ENCODE measurements at regions not wholly inside any gene's neighbourhood (a gene's known extent, or its start where the extent isn't known, plus 50 kb on each side); places are given as distances from the start of the nearest gene placed in this dataset.

DNA sequence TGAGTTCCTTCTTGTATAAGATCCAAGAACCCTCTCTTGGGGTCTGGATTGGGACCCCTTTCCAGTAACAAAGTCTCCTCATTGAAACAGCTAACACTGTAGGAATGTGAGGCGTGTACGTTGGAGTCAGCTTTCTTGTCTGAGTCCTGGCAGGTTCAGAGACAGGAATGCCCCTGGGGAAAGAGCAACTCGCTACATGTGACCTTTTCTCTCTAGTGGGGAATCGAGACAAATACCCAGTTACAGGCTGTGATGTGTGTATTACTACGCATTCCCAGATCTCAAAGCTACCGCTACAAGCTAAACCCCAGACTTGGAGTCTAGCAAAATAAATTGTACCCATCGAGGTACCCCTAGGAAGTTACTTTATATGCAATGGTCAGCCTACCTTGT lies 85.6 kb upstream of the FRMD4A start:
- Mint-ChIP-seq H3K36me3 (no peaks in the 10 kb centered on the region), H3K27ac (no peak overlapping the region), H3K27me3 (peaks cover 22 to 47% (median 39%) of the 10 kb centered on the region in 3 donors), H3K4me1 (no peaks in the 10 kb centered on the region), H3K4me3 (no peak overlapping the region), H3K9me3 (no peaks in the 10 kb centered on the region)
- DNase-seq (no peak), ATAC-seq (ENCODE audit: low read depth in 2 of 2) (no peak)

DNA sequence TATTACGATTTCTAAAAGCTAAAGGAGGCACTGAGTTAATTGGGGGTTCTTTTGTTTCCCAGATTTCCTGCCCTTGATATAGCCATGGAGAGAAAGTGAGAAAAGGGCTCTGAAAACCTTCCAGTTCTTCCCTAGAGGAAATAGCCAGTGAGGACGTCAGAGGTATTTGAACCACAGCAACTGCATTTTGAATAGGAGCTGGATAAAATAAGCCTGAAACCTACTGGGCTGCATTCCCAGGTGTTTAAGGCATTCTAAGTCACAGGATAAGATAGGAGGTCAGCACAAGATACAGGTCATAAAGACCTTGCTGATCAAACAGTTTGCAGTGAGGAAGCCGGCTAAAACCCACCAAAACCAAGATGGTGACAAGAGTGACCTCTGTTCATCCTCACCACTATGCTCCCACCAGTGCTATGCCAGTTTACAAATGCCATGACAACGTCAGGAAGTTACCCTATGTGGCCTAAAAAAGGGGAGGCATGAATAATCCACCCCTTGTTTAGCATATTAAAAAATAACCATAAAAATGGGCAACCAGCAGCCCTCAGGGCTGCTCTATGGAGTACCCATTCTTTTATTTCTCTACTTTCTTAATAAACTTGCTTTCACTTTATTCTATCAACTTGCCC lies 85.1 kb upstream of the FRMD4A start:
- no peak overlapping the region for H3K4me3 Mint-ChIP-seq
- H3K9me3 Mint-ChIP-seq: peaks cover 0 to 3% (median 0%) of the 10 kb centered on the region in 7 donors
- H3K27ac Mint-ChIP-seq: no peak overlapping the region
- no peaks in the 10 kb centered on the region for H3K36me3 Mint-ChIP-seq
- H3K4me1 Mint-ChIP-seq: peaks cover 4% of the 10 kb centered on the region in 3 donors
- DNase-seq (no peak), ATAC-seq (ENCODE audit: low read depth in 2 of 2) (no peak)
- peaks cover 22 to 47% (median 39%) of the 10 kb centered on the region in 3 donors for H3K27me3 Mint-ChIP-seq

DNA sequence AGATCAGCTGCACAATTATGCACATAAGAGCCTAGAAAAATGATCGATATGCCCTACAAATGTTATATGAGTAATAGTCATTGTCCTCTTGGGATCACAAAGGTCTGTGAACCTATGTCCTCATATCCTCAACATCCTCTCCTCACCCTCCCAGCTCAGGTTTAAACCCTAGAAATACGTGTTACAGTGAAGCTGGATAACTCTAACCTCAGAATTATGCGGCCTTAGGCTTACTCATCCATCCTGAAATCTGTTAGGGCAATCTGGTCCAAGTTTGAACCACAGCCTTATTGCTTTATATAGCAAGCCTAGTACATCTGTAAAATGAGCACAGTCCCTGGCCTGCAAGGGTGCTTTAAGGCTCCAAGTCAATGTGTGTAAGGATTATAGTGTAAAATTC lies 84.2 kb upstream of the FRMD4A start:
- no peak for ATAC-seq (ENCODE audit: low read depth in 2 of 2)
- H3K4me1 Mint-ChIP-seq: peaks cover 10 to 13% (median 11%) of the 10 kb centered on the region in 3 donors

DNA sequence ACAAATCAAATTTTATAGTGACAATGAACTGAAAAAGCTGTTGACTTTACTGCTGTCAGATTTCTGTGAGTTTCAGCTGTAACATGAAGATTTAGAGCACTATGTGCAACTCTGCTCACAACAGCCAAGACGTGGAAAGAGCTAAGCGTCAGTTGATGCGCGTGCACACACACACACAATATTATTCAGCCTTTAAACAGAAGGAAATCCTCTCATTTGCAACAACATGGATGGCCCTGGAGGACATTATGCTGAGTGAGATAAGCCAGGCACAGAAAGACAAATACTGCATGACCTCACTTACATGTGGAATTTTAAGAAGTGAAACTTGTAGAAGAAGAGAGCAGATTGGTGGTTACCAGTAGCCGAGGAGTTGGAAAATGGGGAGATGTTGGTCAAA lies 82.8 kb upstream of the FRMD4A start:
- peaks cover 5 to 12% (median 9%) of the 10 kb centered on the region in 7 donors for H3K9me3 Mint-ChIP-seq
- peaks cover 0 to 8% of the 10 kb centered on the region in 2 donors for H3K36me3 Mint-ChIP-seq
- H3K27ac Mint-ChIP-seq: no peak overlapping the region
- H3K4me3 Mint-ChIP-seq: no peak overlapping the region
- H3K27me3 Mint-ChIP-seq: peaks cover 25 to 47% (median 39%) of the 10 kb centered on the region in 3 donors
- peaks cover 15 to 24% (median 17%) of the 10 kb centered on the region in 3 donors for H3K4me1 Mint-ChIP-seq
- DNase-seq (no peak), ATAC-seq (ENCODE audit: low read depth in 2 of 2) (no peak)

More for the DNA sequence above, 84.2 kb upstream of the FRMD4A start:
- Mint-ChIP-seq H3K4me3 (no peak overlapping the region), H3K27ac (no peak overlapping the region), H3K27me3 (peaks cover 24 to 47% (median 39%) of the 10 kb centered on the region in 3 donors), H3K9me3 (peaks cover 0 to 6% (median 4%) of the 10 kb centered on the region in 7 donors), H3K36me3 (peaks cover 0 to 2% of the 10 kb centered on the region in 2 donors)
- no peak for DNase-seq

GRCh38 chr10:14412624-14413023 lies 81.9 kb upstream of the FRMD4A start:
- no peak for ATAC-seq (ENCODE audit: low read depth in 2 of 2)
- peaks cover 0 to 8% of the 10 kb centered on the region in 2 donors for H3K36me3 Mint-ChIP-seq
- peaks cover 25 to 46% (median 39%) of the 10 kb centered on the region in 3 donors for H3K27me3 Mint-ChIP-seq
- H3K27ac Mint-ChIP-seq: no peak overlapping the region
- peaks cover 5 to 13% (median 9%) of the 10 kb centered on the region in 7 donors for H3K9me3 Mint-ChIP-seq
- no peak overlapping the region for H3K4me3 Mint-ChIP-seq
- peaks cover 17 to 33% (median 21%) of the 10 kb centered on the region in 3 donors for H3K4me1 Mint-ChIP-seq
- DNase-seq: no peak

- Mint-ChIP-seq H3K36me3 (peaks cover 0 to 8% of the 10 kb centered on the region in 2 donors), H3K4me3 (peak overlapping the region in 5 of 8 donors; percentile 30 to 76 (median 67)), H3K9me3 (peaks cover 5 to 13% (median 9%) of the 10 kb centered on the region in 7 donors), H3K4me1 (peaks cover 17 to 36% (median 21%) of the 10 kb centered on the region in 3 donors), H3K27ac (peak overlapping the region in 1 of 6 donors; percentile 86), H3K27me3 (peaks cover 21 to 34% (median 27%) of the 10 kb centered on the region in 3 donors)
- DNase-seq: no peak
- ATAC-seq (ENCODE audit: low read depth in 2 of 2): no peak
Measured at GRCh38 chr10:14409856-14410458, 79.2 kb upstream of the FRMD4A start.

DNA sequence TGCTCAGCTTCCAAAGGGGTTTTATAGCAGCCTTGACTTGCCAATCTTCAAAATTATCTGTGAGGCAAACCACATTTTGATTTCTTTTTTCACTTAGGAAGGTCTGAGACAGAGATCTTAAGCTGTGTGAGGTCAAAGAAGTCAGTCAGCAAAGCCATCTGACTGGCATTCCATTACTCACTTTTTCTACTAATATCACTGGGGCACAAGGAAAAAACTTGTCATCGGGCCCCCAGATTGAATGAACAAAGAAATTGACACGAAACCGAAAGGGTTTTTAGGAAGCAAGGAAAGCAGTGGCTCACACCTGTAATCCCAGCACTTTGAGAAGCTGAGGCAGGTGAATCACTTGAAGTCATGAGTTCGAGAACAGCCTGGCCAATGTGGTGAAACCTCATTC lies 78.5 kb upstream of the FRMD4A start:
- DNase-seq (no peak), ATAC-seq (ENCODE audit: low read depth in 2 of 2) (no peak)
- Mint-ChIP-seq H3K36me3 (peaks cover 0 to 8% of the 10 kb centered on the region in 2 donors), H3K4me1 (peaks cover 17 to 36% (median 21%) of the 10 kb centered on the region in 3 donors), H3K27me3 (peaks cover 19 to 34% (median 28%) of the 10 kb centered on the region in 3 donors), H3K27ac (peak overlapping the region in 1 of 6 donors; percentile 70), H3K4me3 (peak overlapping the region in 1 of 8 donors; percentile 74), H3K9me3 (peaks cover 5 to 13% (median 9%) of the 10 kb centered on the region in 7 donors)

- Mint-ChIP-seq H3K4me3 (peak overlapping the region in 1 of 8 donors; percentile 74), H3K36me3 (peaks cover 0 to 8% of the 10 kb centered on the region in 2 donors), H3K9me3 (peaks cover 5 to 13% (median 9%) of the 10 kb centered on the region in 7 donors), H3K4me1 (peaks cover 17 to 36% (median 21%) of the 10 kb centered on the region in 3 donors), H3K27ac (no peak overlapping the region), H3K27me3 (peaks cover 16 to 29% (median 23%) of the 10 kb centered on the region in 3 donors)
- DNase-seq (no peak), ATAC-seq (ENCODE audit: low read depth in 2 of 2) (no peak)
Measured at GRCh38 chr10:14408139-14408538, 77.4 kb upstream of the FRMD4A start.

- peaks cover 15 to 31% (median 25%) of the 10 kb centered on the region in 3 donors for H3K27me3 Mint-ChIP-seq
- DNase-seq: no peak
- H3K4me3 Mint-ChIP-seq: no peak overlapping the region
- H3K4me1 Mint-ChIP-seq: peaks cover 17 to 36% (median 21%) of the 10 kb centered on the region in 3 donors
- peaks cover 5 to 13% (median 9%) of the 10 kb centered on the region in 7 donors for H3K9me3 Mint-ChIP-seq
- peaks cover 0 to 8% of the 10 kb centered on the region in 2 donors for H3K36me3 Mint-ChIP-seq
- H3K27ac Mint-ChIP-seq: no peak overlapping the region
- no peak for ATAC-seq (ENCODE audit: low read depth in 2 of 2)
Measured at GRCh38 chr10:14407567-14407966, 76.8 kb upstream of the FRMD4A start.

- Mint-ChIP-seq H3K27me3 (peaks cover 27 to 46% (median 38%) of the 10 kb centered on the region in 3 donors), H3K27ac (peak overlapping the region in 1 of 6 donors; percentile 50), H3K9me3 (peaks cover 5 to 12% (median 9%) of the 10 kb centered on the region in 7 donors), H3K4me1 (peaks cover 11 to 28% (median 15%) of the 10 kb centered on the region in 3 donors), H3K36me3 (peaks cover 0 to 8% of the 10 kb centered on the region in 2 donors), H3K4me3 (no peak overlapping the region)
- no peak for ATAC-seq (ENCODE audit: low read depth in 2 of 2)
- no peak for DNase-seq
Measured at GRCh38 chr10:14405076-14406065, 74.6 kb upstream of the FRMD4A start.

- Mint-ChIP-seq H3K27me3 (peaks cover 28 to 59% (median 48%) of the 10 kb centered on the region in 3 donors), H3K4me1 (peaks cover 0 to 15% (median 6%) of the 10 kb centered on the region in 3 donors)
- ATAC-seq (ENCODE audit: low read depth in 2 of 2): no peak
Measured at GRCh38 chr10:14403881-14404623, 73.3 kb upstream of the FRMD4A start.

DNA sequence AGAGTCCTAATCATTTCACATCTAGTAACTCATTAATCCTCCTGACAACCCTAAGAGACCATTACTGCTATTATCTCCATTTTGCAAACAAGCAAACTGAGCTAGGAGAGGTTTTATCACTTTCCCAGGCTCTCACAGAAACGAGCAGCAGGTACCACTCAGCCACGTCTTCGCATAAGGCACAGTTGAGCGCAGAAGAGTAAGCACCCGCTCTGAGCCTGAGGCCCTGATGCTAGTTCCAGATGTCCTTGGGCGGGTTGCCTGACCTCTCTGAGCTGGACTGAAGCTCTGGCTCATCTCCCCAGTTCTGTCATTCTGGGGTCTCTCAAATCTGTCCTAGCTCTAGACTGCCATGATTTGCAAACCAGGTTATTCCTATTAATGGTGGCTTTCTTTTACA lies 72.6 kb upstream of the FRMD4A start:
- no peak overlapping the region for H3K4me3 Mint-ChIP-seq

More at GRCh38 chr10:14403881-14404623, 73.3 kb upstream of the FRMD4A start:
- no peak for DNase-seq
- Mint-ChIP-seq H3K27ac (no peak overlapping the region), H3K9me3 (peaks cover 0 to 2% (median 0%) of the 10 kb centered on the region in 7 donors), H3K4me3 (no peak overlapping the region), H3K36me3 (no peaks in the 10 kb centered on the region)

More for the DNA sequence above, 72.6 kb upstream of the FRMD4A start:
- H3K36me3 Mint-ChIP-seq: no peaks in the 10 kb centered on the region
- H3K4me1 Mint-ChIP-seq: peaks cover 0 to 10% (median 6%) of the 10 kb centered on the region in 3 donors
- DNase-seq: no peak
- H3K27ac Mint-ChIP-seq: no peak overlapping the region
- H3K27me3 Mint-ChIP-seq: peaks cover 33 to 66% (median 52%) of the 10 kb centered on the region in 3 donors
- H3K9me3 Mint-ChIP-seq: peaks cover 0 to 3% (median 0%) of the 10 kb centered on the region in 7 donors
- no peak for ATAC-seq (ENCODE audit: low read depth in 2 of 2)

Measured in naive B cell (primary cell).